ENCODE measurements at regions not wholly inside any gene's neighbourhood (a gene's known extent, or its start where the extent isn't known, plus 50 kb on each side); places are given as distances from the start of the nearest gene placed in this dataset.
"Not testable (repeated sequence)": the region's sequence is repeated elsewhere in the genome, so short reads cannot be mapped to it uniquely, and the experiment has no call there.

DNA sequence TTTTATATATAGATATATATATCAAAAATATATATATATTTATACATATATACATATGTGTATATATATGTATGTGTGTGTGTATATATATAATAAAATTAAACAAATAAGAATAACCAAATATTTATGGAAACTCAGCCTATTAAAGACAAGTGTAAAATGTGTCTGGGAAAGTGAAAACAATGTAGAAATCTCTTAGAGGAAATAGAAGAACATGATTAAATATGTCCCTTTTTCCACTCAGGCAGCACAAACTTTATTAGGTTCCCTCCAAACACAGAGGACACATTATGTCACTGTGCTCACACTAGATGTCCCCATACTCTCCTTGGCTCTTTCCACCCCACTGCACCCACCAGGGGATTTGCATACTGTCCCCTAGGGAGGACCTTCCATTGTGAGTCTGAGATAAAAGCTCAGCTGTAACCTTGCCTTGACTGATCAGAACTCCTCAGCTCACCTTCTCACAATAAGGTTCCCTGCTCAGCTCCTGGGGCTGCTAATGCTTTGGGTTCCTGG lies 1360.7 kb downstream of the RPIA start:
- H3K27me3 ChIP-seq; intact Hi-C loops (cut with DNase I; ENCODE audit: low total_unique reads); H3K4me1 ChIP-seq; H3K36me3 ChIP-seq; H3K9me3 ChIP-seq; H3K27ac ChIP-seq; DNase-seq; H3K4me3 ChIP-seq: not testable (repeated sequence)

DNA sequence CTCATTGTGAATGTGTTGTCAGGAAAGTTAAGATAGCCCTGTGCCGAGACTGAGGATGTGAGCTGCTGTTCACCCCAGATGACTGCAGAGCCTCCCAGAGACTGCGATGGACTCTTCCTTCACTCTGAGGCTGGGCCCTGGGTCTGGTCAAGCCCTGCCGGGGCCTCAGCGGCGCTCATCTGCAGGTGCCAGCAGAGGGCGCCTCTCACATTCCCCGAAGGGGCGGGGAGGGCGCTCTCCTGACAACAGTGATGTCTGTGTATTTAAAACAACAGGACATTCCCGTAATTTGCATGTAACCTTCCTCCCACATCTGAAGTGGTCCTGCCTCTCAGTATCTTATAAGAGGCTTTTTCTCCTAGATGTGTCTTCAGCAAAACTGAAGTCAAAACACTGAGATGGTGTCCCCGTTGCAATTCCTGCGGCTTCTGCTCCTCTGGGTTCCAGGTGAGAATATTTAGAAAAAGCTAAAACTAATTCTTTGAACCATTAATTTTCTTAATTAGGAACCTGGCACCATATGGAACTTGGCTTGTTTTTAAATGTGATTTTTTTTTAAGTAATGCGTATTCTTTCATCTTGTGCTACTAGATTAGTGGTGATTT lies 1377.9 kb downstream of the RPIA start:
- Histone ChIP-seq H3K9me3 (no peaks in the 10 kb centered on the region), H3K27ac (no peak overlapping the region), H3K4me1 (no peaks in the 10 kb centered on the region), H3K27me3 (no peaks in the 10 kb centered on the region), H3K36me3 (no peaks in the 10 kb centered on the region), H3K4me3 (no peak overlapping the region)
- TF ChIP-seq, protein P1, sequence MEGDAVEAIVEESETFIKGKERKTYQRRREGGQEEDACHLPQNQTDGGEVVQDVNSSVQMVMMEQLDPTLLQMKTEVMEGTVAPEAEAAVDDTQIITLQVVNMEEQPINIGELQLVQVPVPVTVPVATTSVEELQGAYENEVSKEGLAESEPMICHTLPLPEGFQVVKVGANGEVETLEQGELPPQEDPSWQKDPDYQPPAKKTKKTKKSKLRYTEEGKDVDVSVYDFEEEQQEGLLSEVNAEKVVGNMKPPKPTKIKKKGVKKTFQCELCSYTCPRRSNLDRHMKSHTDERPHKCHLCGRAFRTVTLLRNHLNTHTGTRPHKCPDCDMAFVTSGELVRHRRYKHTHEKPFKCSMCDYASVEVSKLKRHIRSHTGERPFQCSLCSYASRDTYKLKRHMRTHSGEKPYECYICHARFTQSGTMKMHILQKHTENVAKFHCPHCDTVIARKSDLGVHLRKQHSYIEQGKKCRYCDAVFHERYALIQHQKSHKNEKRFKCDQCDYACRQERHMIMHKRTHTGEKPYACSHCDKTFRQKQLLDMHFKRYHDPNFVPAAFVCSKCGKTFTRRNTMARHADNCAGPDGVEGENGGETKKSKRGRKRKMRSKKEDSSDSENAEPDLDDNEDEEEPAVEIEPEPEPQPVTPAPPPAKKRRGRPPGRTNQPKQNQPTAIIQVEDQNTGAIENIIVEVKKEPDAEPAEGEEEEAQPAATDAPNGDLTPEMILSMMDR (IDR thresholded peaks at IDR 0.05), result no peak
- no peak for TF ChIP-seq POLR2A (IDR thresholded peaks at IDR 0.05)
- no peak for DNase-seq
- intact Hi-C loops (cut with DNase I; ENCODE audit: low total_unique reads), result no loop called here

DNA sequence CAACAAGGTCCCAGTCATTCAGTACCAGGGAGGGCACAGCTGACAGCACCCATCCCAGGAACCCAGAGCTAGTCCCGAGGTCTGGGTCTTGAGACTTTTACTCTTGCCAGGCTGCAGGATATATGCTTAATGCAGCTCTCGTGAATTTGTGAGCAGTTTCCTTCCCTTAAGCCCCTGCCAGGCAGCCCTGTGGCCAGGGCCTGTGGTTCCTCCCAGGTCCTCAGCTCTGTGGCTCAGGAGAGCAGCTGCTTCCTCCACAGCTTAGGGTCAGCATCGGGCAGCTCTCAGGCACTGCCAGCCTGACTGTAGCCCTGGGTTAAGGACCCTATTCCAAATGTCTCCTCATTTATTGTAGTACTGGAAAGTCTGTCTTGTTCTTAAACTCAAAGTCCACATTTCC lies 1384.8 kb downstream of the RPIA start:
- Histone ChIP-seq H3K9me3 (no peaks in the 10 kb centered on the region), H3K36me3 (no peaks in the 10 kb centered on the region), H3K27me3 (no peaks in the 10 kb centered on the region), H3K27ac (no peak overlapping the region), H3K4me1 (no peaks in the 10 kb centered on the region), H3K4me3 (no peak overlapping the region)
- TF ChIP-seq POLR2A (IDR thresholded peaks at IDR 0.05), result no peak
- TF ChIP-seq, protein P1 (IDR thresholded peaks at IDR 0.05), result no peak
- intact Hi-C loops (cut with DNase I; ENCODE audit: low total_unique reads), result no loop called here
- DNase-seq, result no peak

DNA sequence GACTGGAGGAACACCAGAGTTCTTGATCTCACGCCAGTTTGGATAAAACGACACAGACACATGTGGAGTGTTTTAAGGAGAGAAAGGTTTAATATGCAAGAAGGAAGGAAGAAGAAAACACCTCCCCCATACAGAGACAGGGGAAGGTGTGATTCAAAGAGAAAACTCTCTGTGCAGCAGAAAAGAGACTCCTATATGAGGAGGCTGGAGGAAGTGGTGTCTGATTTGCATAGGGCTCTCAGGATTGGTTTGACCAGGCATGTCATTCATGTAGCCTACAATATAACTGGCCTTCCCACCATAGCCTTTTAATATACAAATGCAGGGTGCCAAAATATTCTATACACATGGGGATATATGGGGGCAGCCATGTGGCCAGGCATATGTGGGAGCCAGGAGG lies 1386.5 kb downstream of the RPIA start:
- H3K36me3 ChIP-seq, result no peaks in the 10 kb centered on the region
- no peak overlapping the region for H3K4me3 ChIP-seq
- intact Hi-C loops (cut with DNase I; ENCODE audit: low total_unique reads), result no loop called here
- no peak overlapping the region for H3K27ac ChIP-seq
- DNase-seq, result no peak
- no peaks in the 10 kb centered on the region for H3K9me3 ChIP-seq
- TF ChIP-seq, protein P1 (IDR thresholded peaks at IDR 0.05), result no peak
- no peak for TF ChIP-seq POLR2A (IDR thresholded peaks at IDR 0.05)
- no peaks in the 10 kb centered on the region for H3K27me3 ChIP-seq
- no peaks in the 10 kb centered on the region for H3K4me1 ChIP-seq

DNA sequence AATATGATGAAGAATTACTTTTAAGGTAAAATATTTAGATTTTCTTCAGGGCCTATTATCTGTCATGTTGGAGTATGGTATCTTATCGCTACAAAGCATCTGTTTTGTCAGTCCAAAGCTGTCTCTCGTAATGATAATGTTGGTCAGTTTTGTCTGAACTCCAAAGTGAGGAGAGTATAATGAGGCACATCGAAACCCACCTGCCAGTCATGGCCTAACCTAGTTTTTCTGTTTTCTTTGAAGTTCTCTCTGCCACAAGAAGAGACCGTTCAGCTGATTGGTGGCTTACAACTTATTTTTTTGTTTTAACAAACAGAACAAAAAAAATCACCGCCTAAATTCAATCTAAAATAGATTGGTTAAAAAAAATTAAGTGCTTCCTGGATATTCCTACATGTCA lies 1387.9 kb downstream of the RPIA start:
- no peak overlapping the region for H3K4me3 ChIP-seq
- DNase-seq, result no peak
- H3K27me3 ChIP-seq, result no peaks in the 10 kb centered on the region
- intact Hi-C loops (cut with DNase I; ENCODE audit: low total_unique reads), result no loop called here
- TF ChIP-seq, protein P1 (IDR thresholded peaks at IDR 0.05), result no peak
- no peaks in the 10 kb centered on the region for H3K9me3 ChIP-seq
- no peak overlapping the region for H3K27ac ChIP-seq
- H3K36me3 ChIP-seq, result no peaks in the 10 kb centered on the region
- H3K4me1 ChIP-seq, result no peaks in the 10 kb centered on the region

DNA sequence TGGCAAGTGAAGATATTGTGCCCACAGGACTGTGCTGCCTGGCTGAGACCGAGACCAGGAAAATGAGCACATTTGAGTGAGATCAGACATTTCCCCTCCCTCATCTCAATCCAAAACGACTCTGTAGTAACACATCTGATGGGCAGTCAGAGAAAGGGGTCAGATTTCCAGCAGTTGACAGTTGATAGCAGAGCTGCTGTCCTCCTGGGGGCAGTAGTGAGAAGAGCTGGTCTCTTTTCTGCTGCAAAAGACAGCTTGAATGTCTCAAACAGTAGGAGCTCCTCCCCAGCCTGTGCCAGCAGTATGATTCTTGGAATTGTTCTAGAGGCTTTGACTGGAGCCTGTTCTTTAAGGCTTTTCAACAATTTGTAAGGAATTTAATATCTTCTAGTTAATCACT lies 1396.3 kb downstream of the RPIA start:
- H3K36me3 ChIP-seq; DNase-seq; H3K9me3 ChIP-seq; H3K4me3 ChIP-seq; H3K27ac ChIP-seq; H3K27me3 ChIP-seq; intact Hi-C loops (cut with DNase I; ENCODE audit: low total_unique reads); H3K4me1 ChIP-seq: not testable (repeated sequence)

DNA sequence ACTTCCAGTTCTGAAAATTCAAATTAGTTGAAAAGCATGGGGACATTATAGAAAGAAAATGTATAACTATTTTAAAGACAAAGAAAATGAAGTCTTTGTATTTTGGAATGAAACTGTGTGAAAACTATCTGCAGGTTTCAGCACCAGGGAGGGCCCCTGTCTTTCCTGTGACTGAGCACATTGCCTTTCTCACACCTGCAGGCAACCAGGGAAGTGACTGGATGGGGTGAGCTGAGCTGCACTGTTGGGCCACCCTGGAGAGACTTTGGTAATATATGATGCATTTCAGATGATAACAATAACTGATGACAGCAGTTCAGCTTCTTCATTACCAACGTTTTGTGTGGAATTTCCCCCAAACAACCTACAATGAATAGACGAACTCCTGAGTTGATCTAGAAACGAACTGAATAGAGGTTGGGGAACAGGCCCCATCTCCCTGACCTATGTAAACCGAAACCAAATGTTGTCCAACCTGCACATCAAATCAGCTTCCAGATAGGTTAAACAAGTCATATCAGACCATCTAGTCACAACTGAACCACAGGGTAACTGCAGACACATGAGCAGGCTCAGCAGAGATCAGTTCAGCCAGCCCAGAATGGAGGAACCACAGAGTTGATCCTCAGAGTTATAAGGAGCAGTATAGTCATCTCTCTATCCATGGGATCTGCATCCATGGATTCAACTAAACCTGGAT lies 1402.2 kb downstream of the RPIA start:
- DNase-seq; intact Hi-C loops (cut with DNase I; ENCODE audit: low total_unique reads); H3K36me3 ChIP-seq; H3K4me3 ChIP-seq; H3K27me3 ChIP-seq; H3K27ac ChIP-seq; H3K9me3 ChIP-seq; H3K4me1 ChIP-seq: not testable (repeated sequence)

DNA sequence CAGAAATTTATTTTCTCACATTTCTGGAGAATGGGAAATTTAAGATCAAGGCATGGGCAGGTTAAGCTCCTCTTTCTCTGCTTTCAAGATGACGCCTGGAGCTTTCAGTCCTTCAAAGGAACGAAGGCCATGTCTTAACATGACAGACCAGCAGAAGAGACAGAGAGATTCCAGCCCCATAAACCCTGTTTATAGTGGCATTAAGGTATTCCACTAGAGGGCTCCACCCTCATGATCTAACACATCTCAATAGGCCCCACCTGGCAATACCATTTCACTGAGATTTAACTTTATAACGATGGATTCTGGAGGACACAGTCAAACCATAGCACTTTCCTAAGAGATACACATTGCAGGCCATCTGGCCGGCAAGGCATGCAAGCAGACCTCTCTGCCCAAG lies 1406.1 kb downstream of the RPIA start:
- intact Hi-C loops (cut with DNase I; ENCODE audit: low total_unique reads); H3K9me3 ChIP-seq; H3K4me3 ChIP-seq; H3K27me3 ChIP-seq; H3K4me1 ChIP-seq; H3K36me3 ChIP-seq; H3K27ac ChIP-seq; DNase-seq: not testable (repeated sequence)

DNA sequence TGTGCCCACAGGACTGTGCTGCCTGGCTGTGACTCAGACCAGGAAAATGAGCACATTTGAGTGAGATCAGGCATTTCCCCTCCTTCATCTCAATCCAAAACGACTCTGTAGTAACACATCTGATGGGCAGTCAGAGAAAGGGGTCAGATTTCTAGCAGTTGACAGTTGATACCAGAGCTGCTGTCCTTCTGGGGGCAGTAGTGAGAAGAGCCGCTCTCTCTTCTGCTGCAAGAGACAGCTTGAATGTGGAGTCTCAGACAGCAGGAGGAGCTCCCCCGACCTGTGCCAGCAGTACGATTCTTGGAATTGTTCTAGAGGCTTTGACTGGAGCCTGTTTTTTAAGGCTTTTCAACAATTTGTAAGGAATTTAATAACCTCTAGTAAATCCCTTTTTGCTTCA lies 1413.7 kb downstream of the RPIA start:
- H3K9me3 ChIP-seq; H3K27me3 ChIP-seq; H3K36me3 ChIP-seq; H3K4me1 ChIP-seq; DNase-seq; H3K27ac ChIP-seq; intact Hi-C loops (cut with DNase I; ENCODE audit: low total_unique reads); H3K4me3 ChIP-seq: not testable (repeated sequence)

Data from uterus (tissue), 3 donors.